Endothelial cell of umbilical vein (primary cell): ENCODE measurements at regions not wholly inside any gene's neighbourhood (a gene's known extent, or its start where the extent isn't known, plus 50 kb on each side); places are given as distances from the start of the nearest gene placed in this dataset.

Experiments
- CTCF ChIP-seq, 2 donors: IDR thresholded peaks; 1 replicate in 1 of 2; 2 replicates in 1 of 2; pipeline ENCODE4 v1.5.1; 2011; ENCODE audit warnings: low read length in 2 of 2, mild to moderate bottlenecking in 2 of 2, moderate library complexity in 2 of 2, control low read depth in 1 of 2, inconsistent platforms in 1 of 2, low read depth in 1 of 2; ENCODE audit not compliant: insufficient read depth in 1 of 2; ENCODE audit errors: extremely low read depth in 1 of 2
- EZH2 ChIP-seq: IDR thresholded peaks from 2 replicates; pipeline ENCODE4 v1.6.1; 2012; ENCODE audit warnings: borderline replicate concordance, low read depth, mild to moderate bottlenecking, moderate library complexity, low read length, inconsistent platforms; ENCODE audit not compliant: severe bottlenecking
- FOS ChIP-seq: IDR thresholded peaks from 2 replicates; pipeline ENCODE4 v1.6.1; 2011; ENCODE audit warnings: mild to moderate bottlenecking, low read length, moderate library complexity, borderline replicate concordance; ENCODE audit not compliant: insufficient read depth
- GATA2 ChIP-seq: IDR thresholded peaks from 2 replicates; pipeline ENCODE4 v1.7.0; 2011; ENCODE audit warnings: low read depth, mild to moderate bottlenecking, moderate library complexity, mixed read lengths, low read length; ENCODE audit not compliant: insufficient read length, insufficient read depth
- JUN ChIP-seq: IDR thresholded peaks from 2 replicates; pipeline ENCODE4 v1.6.1; 2011; ENCODE audit warnings: borderline replicate concordance, low read depth; ENCODE audit not compliant: insufficient read length, insufficient read depth
- MAX ChIP-seq: IDR thresholded peaks from 2 replicates; pipeline ENCODE4 v1.6.1; 2011; ENCODE audit not compliant: insufficient read depth, insufficient read length
- POLR2A ChIP-seq: IDR thresholded peaks from 2 replicates; pipeline ENCODE4 v1.6.1; 2012; ENCODE audit warnings: low read depth, mild to moderate bottlenecking, control low read depth, low read length
- POLR2AphosphoS5 ChIP-seq: IDR thresholded peaks from 2 replicates; pipeline ENCODE4 v1.6.1; 2012; ENCODE audit warnings: low read depth, mild to moderate bottlenecking, control low read depth, low read length, moderate library complexity; ENCODE audit not compliant: insufficient read depth

GRCh38 chr5:113969901-113970300 is 392.0 kb upstream of the KCNN2 start:
- TF ChIP-seq CTCF (IDR thresholded peaks at IDR 0.05; ENCODE audit: extremely low read depth in 1 of 2, insufficient read depth in 1 of 2, low read depth in 1 of 2, low read length in 2 of 2) (no peak), EZH2 (no peak), FOS (no peak), POLR2AphosphoS5 (no peak), JUN (no peak), POLR2A (no peak), MAX (no peak), GATA2 (no peak)
